K562 (cell line): ENCODE measurements at regions not wholly inside any gene's neighbourhood (a gene's known extent, or its start where the extent isn't known, plus 50 kb on each side); places are given as distances from the start of the nearest gene placed in this dataset.

Source experiments
- BCOR ChIP-seq: fragments of 450-650 bp; IDR thresholded peaks from 2 replicates; pipeline ENCODE4 v1.6.1; 2016
- E4F1 ChIP-seq: fragments of 250-450 bp; sonication (Bioruptor Pico); IDR thresholded peaks from 2 replicates; pipeline ENCODE4 v1.5.0; 2021; ENCODE audit warnings: mild to moderate bottlenecking, borderline replicate concordance
- EHMT2 ChIP-seq: fragments of 450-650 bp; IDR thresholded peaks from 2 replicates; pipeline ENCODE4 v1.6.1; 2018; ENCODE audit warnings: antibody characterized with exemption
- ID3 ChIP-seq, 2 experiments: fragments of 250-450 bp in 1 of 2; fragments of 450-650 bp in 1 of 2; sonication (Bioruptor Pico) in 1 of 2; IDR thresholded peaks; 2 replicates each; pipeline versions ENCODE4 v1.6.1 to v1.8.0; 2016 to 2021; ENCODE audit warnings: mild to moderate bottlenecking in 2 of 2, moderate library complexity in 2 of 2, missing compliant biosample characterization in 1 of 2, missing genetic modification characterization in 1 of 2
- ILK ChIP-seq: fragments of 450-650 bp; IDR thresholded peaks from 2 replicates; pipeline ENCODE4 v1.6.1; 2016; ENCODE audit warnings: missing genetic modification characterization, low read depth, mild to moderate bottlenecking, missing compliant biosample characterization, moderate library complexity, borderline replicate concordance
- KAT7 ChIP-seq: sonication (generic); formaldehyde crosslinking; IDR thresholded peaks from 2 replicates; pipeline ENCODE4 v1.8.0; 2022; ENCODE audit warnings: missing genetic modification reagents, mild to moderate bottlenecking, borderline replicate concordance
- LARP7 ChIP-seq: fragments of 450-650 bp; IDR thresholded peaks from 2 replicates; pipeline ENCODE4 v1.6.1; 2016
- NFE2 ChIP-seq: IDR thresholded peaks from 2 replicates; pipeline ENCODE4 v1.6.1; 2014; ENCODE audit warnings: antibody characterized with exemption, low read depth
- POLR2A ChIP-seq: fragments of 450-650 bp; conservative IDR thresholded peaks from 2 replicates; pipeline ENCODE4 v1.6.1; 2016
- POLR2AphosphoS2 ChIP-seq: IDR thresholded peaks from 2 replicates; pipeline ENCODE4 v1.6.1; 2012; ENCODE audit warnings: low read length, improper control_type of control experiment
- PRDM10 ChIP-seq: fragments of 450-650 bp; IDR thresholded peaks from 2 replicates; pipeline ENCODE4 v1.6.1; 2018; ENCODE audit not compliant: partially characterized antibody
- SMARCA4 ChIP-seq: fragments of 450-650 bp; IDR thresholded peaks from 2 replicates; pipeline ENCODE4 v1.6.1; 2016
- TFE3 ChIP-seq: fragments of 450-650 bp; formaldehyde crosslinking; IDR thresholded peaks from 2 replicates; pipeline ENCODE4 v1.4.0; 2020; ENCODE audit warnings: mild to moderate bottlenecking, mixed read lengths
- YY1 ChIP-seq, 3 experiments: IDR thresholded peaks; 2 replicates each; pipeline ENCODE4 v1.6.1; 2011; ENCODE audit warnings: low read length in 2 of 3, mild to moderate bottlenecking in 2 of 3, moderate library complexity in 2 of 3, borderline replicate concordance in 1 of 3, control low read depth in 1 of 3, low read depth in 1 of 3; ENCODE audit not compliant: insufficient read depth in 3 of 3, insufficient replicate concordance in 2 of 3, control insufficient read depth in 1 of 3, insufficient read length in 1 of 3; ENCODE audit errors: extremely low read depth in 1 of 3
- ZFPM2 ChIP-seq: fragments of 250-450 bp; sonication (Bioruptor Pico); IDR thresholded peaks from 2 replicates; pipeline ENCODE4 v1.5.1; 2022; ENCODE audit warnings: mild to moderate bottlenecking
- ZMIZ1 ChIP-seq, 2 experiments: fragments of 150-350 bp in 1 of 2; IDR thresholded peaks; 2 replicates each; pipeline ENCODE4 v1.6.1; 2012 to 2016; ENCODE audit warnings: low read depth in 2 of 2, low read length in 2 of 2, mild to moderate bottlenecking in 1 of 2, moderate library complexity in 1 of 2
- ZNF274 ChIP-seq: IDR thresholded peaks from 2 replicates; pipeline ENCODE4 v1.6.1; 2011; ENCODE audit warnings: low read depth, mild to moderate bottlenecking, low read length, moderate library complexity, borderline replicate concordance

- TF ChIP-seq ZMIZ1 (IDR thresholded peaks at IDR 0.05; ENCODE audit: low read depth in 2 of 2, low read length in 2 of 2) (no peak), ZFPM2 (CRISPR knock-in tag) (no peak), NFE2 (no peak), ILK (tag) (no peak), EHMT2 (no peak), POLR2A (no peak), POLR2AphosphoS2 (no peak), ZNF274 (no peak), E4F1 (CRISPR knock-in tag) (no peak), SMARCA4 (no peak), PRDM10 (no peak), TFE3 (peak; percentile 67), YY1 (IDR thresholded peaks at IDR 0.05; ENCODE audit: borderline replicate concordance in 1 of 3, control insufficient read depth in 1 of 3, extremely low read depth in 1 of 3, insufficient read depth in 3 of 3, insufficient read length in 1 of 3, insufficient replicate concordance in 2 of 3, low read depth in 1 of 3, low read length in 2 of 3) (no peak), LARP7 (no peak), BCOR (no peak), KAT7 (CRISPR knock-in tag) (no peak), ID3 (CRISPR knock-in tag; IDR thresholded peaks at IDR 0.05) (no peak), ID3 (tag; IDR thresholded peaks at IDR 0.05) (no peak)
Measured at GRCh38 chr12:124668602-124669001, 101.2 kb upstream of the NCOR2 start (continued).
